HCT116 (cell line): ENCODE measurements at regions not wholly inside any gene's neighbourhood (a gene's known extent, or its start where the extent isn't known, plus 50 kb on each side); places are given as distances from the start of the nearest gene placed in this dataset.

Experiments
- ATAC-seq: fragments of 200-7000 bp; cut with Tn5 transposase; 2 replicates; pipeline ENCODE4 v1.9.1; 2020; ENCODE audit warnings: mild to moderate bottlenecking, moderate library complexity
- BruUV-seq: library from RNA; stranded (reverse); fragments of 400-500 nt; replicated peaks from 2 replicates; lab custom pipeline; 2021; lab: Mats Ljungman, UMichigan
- CTCF ChIA-PET: fragments of 300-600 bp; sonication (Branson Sonifier 250); formaldehyde crosslinking; loops from one replicate; lab custom pipeline; 2021; ENCODE audit warnings: antibody characterized with exemption; lab: Charles Lee
- POLR2A ChIA-PET: fragments of 300-600, 350-600 bp; sonication (Branson Sonifier 250); formaldehyde crosslinking; loops from one replicate; lab custom pipeline; 2021; ENCODE audit warnings: antibody characterized with exemption; lab: Charles Lee
- RAD21 ChIA-PET, 2 experiments: fragments of 300-600 bp; sonication (Branson Sonifier 250); formaldehyde crosslinking; loops; one replicate each; lab custom pipeline; 2023; ENCODE audit warnings: low total read pairs in 2 of 2; ENCODE audit not compliant: uncharacterized antibody in 2 of 2, unreplicated experiment in 2 of 2, low non-redundant PET in 1 of 2; lab: Charles Lee
- DNase-seq: peaks from one replicate; pipeline ENCODE4 v3.0.0-alpha.2; 2010; ENCODE audit warnings: low read depth, low spot score
- H2AFZ ChIP-seq: fragments of 200-600 bp; shearing (Covaris generic), sonication (generic); 2 replicates; pipeline ENCODE4 v1.6.1; 2017; ENCODE audit warnings: low read depth, mixed run types, mixed read lengths, antibody characterized with exemption, low read length; ENCODE audit not compliant: poor library complexity, severe bottlenecking
- H3K27ac ChIP-seq: 2 replicates; pipeline ENCODE4 v1.5.1; 2012; ENCODE audit warnings: low read depth, low read length
- H3K27me3 ChIP-seq: fragments of 200-600 bp; sonication (generic); 2 replicates; pipeline ENCODE4 v1.6.1; 2016; ENCODE audit warnings: mixed run types, low read length, mixed read lengths; ENCODE audit not compliant: insufficient read depth
- H3K36me3 ChIP-seq, 2 experiments: fragments of 200-500 bp in 1 of 2; fragments of 200-600 bp in 1 of 2; sonication (Bioruptor generic) in 1 of 2; sonication (generic) in 1 of 2; 2 replicates each; pipeline versions ENCODE4 v1.5.1 to v1.6.1; 2014 to 2016; ENCODE audit warnings: low read length in 2 of 2, inconsistent platforms in 1 of 2, mixed read lengths in 1 of 2, mixed run types in 1 of 2; ENCODE audit not compliant: insufficient read depth in 2 of 2, control insufficient read depth in 1 of 2
- H3K4me1 ChIP-seq, 2 experiments: fragments of 200-600 bp in 1 of 2; sonication (generic) in 1 of 2; 2 replicates each; pipeline versions ENCODE4 v1.5.1 to v1.6.1; 2012 to 2017; ENCODE audit warnings: low read length in 2 of 2, inconsistent platforms in 1 of 2, mild to moderate bottlenecking in 1 of 2, mixed read lengths in 1 of 2, mixed run types in 1 of 2, moderate library complexity in 1 of 2; ENCODE audit not compliant: insufficient read depth in 2 of 2, control insufficient read depth in 1 of 2
- H3K4me2 ChIP-seq: fragments of 200-600 bp; sonication (generic); 2 replicates; pipeline ENCODE4 v1.6.1; 2017; ENCODE audit warnings: mixed run types, low read length, mixed read lengths
- H3K4me3 ChIP-seq, 2 experiments: fragments of 200-600 bp in 1 of 2; sonication (generic) in 1 of 2; replicated peaks in 1 of 2; 2 replicates each; pipeline ENCODE4 v1.5.1; 2011 to 2016; ENCODE audit warnings: low read length in 2 of 2, control low read depth in 1 of 2, low read depth in 1 of 2, mild to moderate bottlenecking in 1 of 2, mixed read lengths in 1 of 2, mixed run types in 1 of 2
- H3K79me2 ChIP-seq: fragments of 200-600 bp; sonication (generic); 2 replicates; pipeline ENCODE4 v1.6.1; 2017; ENCODE audit warnings: mild to moderate bottlenecking, mixed run types, low read length, moderate library complexity, mixed read lengths; ENCODE audit not compliant: insufficient read depth
- H3K9ac ChIP-seq: fragments of 200-600 bp; sonication (generic); 2 replicates; pipeline ENCODE4 v1.6.1; 2016; ENCODE audit warnings: low read length, mixed read lengths
- H3K9me2 ChIP-seq: fragments of 200-600 bp; sonication (generic), shearing (Covaris generic); 2 replicates; pipeline ENCODE4 v1.6.1; 2017; ENCODE audit warnings: mixed run types, mild to moderate bottlenecking, moderate library complexity; ENCODE audit not compliant: insufficient read depth
- H3K9me3 ChIP-seq, 2 experiments: fragments of 200-500 bp in 1 of 2; fragments of 200-600 bp in 1 of 2; sonication (Bioruptor generic) in 1 of 2; sonication (generic) in 1 of 2; 2 replicates each; pipeline ENCODE4 v1.6.1; 2014 to 2017; ENCODE audit warnings: low read length in 2 of 2, mixed read lengths in 2 of 2, inconsistent platforms in 1 of 2, low read depth in 1 of 2, mild to moderate bottlenecking in 1 of 2, mixed run types in 1 of 2, moderate library complexity in 1 of 2; ENCODE audit not compliant: control insufficient read depth in 1 of 2, insufficient read depth in 1 of 2
- H4K20me1 ChIP-seq: fragments of 200-600 bp; sonication (generic), shearing (Covaris generic); 2 replicates; pipeline ENCODE4 v1.6.1; 2017; ENCODE audit warnings: mixed run types, mild to moderate bottlenecking, moderate library complexity; ENCODE audit not compliant: insufficient read depth
- CBX3 ChIP-seq: IDR thresholded peaks from 2 replicates; pipeline ENCODE4 v1.6.1; 2012; ENCODE audit warnings: low read depth
- CEBPB ChIP-seq: IDR thresholded peaks from 2 replicates; pipeline ENCODE4 v1.6.1; 2012; ENCODE audit warnings: low read depth
- ELF1 ChIP-seq: IDR thresholded peaks from 2 replicates; pipeline ENCODE4 v1.6.1; 2012; ENCODE audit warnings: low read depth, borderline replicate concordance
- FOSL1 ChIP-seq: IDR thresholded peaks from 2 replicates; pipeline ENCODE4 v1.6.1; 2012; ENCODE audit warnings: low read depth
- JUND ChIP-seq: IDR thresholded peaks from 2 replicates; pipeline ENCODE4 v1.6.1; 2012
- POLR2AphosphoS5 ChIP-seq: IDR thresholded peaks from 2 replicates; pipeline ENCODE4 v1.6.1; 2011; ENCODE audit warnings: mild to moderate bottlenecking, low read depth, low read length, moderate library complexity
- RAD21 ChIP-seq: IDR thresholded peaks from 2 replicates; pipeline ENCODE4 v1.6.1; 2012; ENCODE audit warnings: low read depth, mild to moderate bottlenecking
- SP1 ChIP-seq: IDR thresholded peaks from 2 replicates; pipeline ENCODE4 v1.6.1; 2012; ENCODE audit warnings: low read depth
- YY1 ChIP-seq: IDR thresholded peaks from 2 replicates; pipeline ENCODE4 v1.6.1; 2011; ENCODE audit warnings: low read length, low read depth, moderate library complexity, mild to moderate bottlenecking; ENCODE audit not compliant: insufficient replicate concordance; ENCODE audit errors: extremely low read depth
- ZBTB33 ChIP-seq: IDR thresholded peaks from 2 replicates; pipeline ENCODE4 v1.6.1; 2011; ENCODE audit warnings: mild to moderate bottlenecking, low read length, moderate library complexity; ENCODE audit not compliant: insufficient replicate concordance; ENCODE audit errors: extremely low read depth
- ZNF274 ChIP-seq: fragments of 200-500 bp; sonication (Bioruptor generic); IDR thresholded peaks from 2 replicates; pipeline ENCODE4 v1.6.1; 2014; ENCODE audit warnings: mild to moderate bottlenecking, low read depth, low read length, inconsistent platforms
- intact Hi-C: fragments of 100-400 bp; cut with micrococcal nuclease; formaldehyde crosslinking; loops from 2 replicates; pipeline ENCODE4 v1.10.0; 2022
- TF ChIP-seq, protein P1 (sequence below): IDR thresholded peaks from 2 replicates; pipeline ENCODE4 v1.6.1; 2012
- TF ChIP-seq, protein P2 (sequence below), 3 experiments: fragments of 200-600 bp in 1 of 3; sonication (generic) in 1 of 3; IDR thresholded peaks in 2 of 3; conservative IDR thresholded peaks in 1 of 3; 2 replicates each; pipeline ENCODE4 v1.5.1; 2012 to 2017; ENCODE audit warnings: low read depth in 2 of 3, low read length in 2 of 3, antibody characterized with exemption in 1 of 3, borderline replicate concordance in 1 of 3, control low read depth in 1 of 3, mild to moderate bottlenecking in 1 of 3, mixed read lengths in 1 of 3, mixed run types in 1 of 3, moderate library complexity in 1 of 3; ENCODE audit not compliant: insufficient read depth in 1 of 3
- TF ChIP-seq, protein P3 (sequence below): IDR thresholded peaks from 2 replicates; pipeline ENCODE4 v1.6.1; 2012; ENCODE audit warnings: low read depth

- ChIA-PET RAD21 (no interaction called here), CTCF (interaction anchor here (0.7 to 2.5 kb wide), 6 partner anchors 554 to 913 kb away, joined by 3 to 15 read pairs (median 5); no protein-coding TSS in a partner anchor), POLR2A (no interaction called here)
- Histone ChIP-seq H2AFZ (no peak overlapping the region), H3K36me3 (no peaks in the 10 kb centered on the region), H3K27me3 (no peaks in the 10 kb centered on the region), H3K9me2 (no peaks in the 10 kb centered on the region), H3K4me1 (no peaks in the 10 kb centered on the region), H3K9me3 (no peaks in the 10 kb centered on the region), H3K4me2 (no peak overlapping the region), H3K4me3 (no peak overlapping the region), H4K20me1 (no peaks in the 10 kb centered on the region), H3K79me2 (no peaks in the 10 kb centered on the region), H3K9ac (no peak overlapping the region), H3K27ac (no peak overlapping the region)
- TF ChIP-seq YY1: no peak
- no peak for TF ChIP-seq CBX3
- TF ChIP-seq, protein P1, sequence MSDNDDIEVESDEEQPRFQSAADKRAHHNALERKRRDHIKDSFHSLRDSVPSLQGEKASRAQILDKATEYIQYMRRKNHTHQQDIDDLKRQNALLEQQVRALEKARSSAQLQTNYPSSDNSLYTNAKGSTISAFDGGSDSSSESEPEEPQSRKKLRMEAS: no peak
- TF ChIP-seq, protein P2, sequence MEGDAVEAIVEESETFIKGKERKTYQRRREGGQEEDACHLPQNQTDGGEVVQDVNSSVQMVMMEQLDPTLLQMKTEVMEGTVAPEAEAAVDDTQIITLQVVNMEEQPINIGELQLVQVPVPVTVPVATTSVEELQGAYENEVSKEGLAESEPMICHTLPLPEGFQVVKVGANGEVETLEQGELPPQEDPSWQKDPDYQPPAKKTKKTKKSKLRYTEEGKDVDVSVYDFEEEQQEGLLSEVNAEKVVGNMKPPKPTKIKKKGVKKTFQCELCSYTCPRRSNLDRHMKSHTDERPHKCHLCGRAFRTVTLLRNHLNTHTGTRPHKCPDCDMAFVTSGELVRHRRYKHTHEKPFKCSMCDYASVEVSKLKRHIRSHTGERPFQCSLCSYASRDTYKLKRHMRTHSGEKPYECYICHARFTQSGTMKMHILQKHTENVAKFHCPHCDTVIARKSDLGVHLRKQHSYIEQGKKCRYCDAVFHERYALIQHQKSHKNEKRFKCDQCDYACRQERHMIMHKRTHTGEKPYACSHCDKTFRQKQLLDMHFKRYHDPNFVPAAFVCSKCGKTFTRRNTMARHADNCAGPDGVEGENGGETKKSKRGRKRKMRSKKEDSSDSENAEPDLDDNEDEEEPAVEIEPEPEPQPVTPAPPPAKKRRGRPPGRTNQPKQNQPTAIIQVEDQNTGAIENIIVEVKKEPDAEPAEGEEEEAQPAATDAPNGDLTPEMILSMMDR (IDR thresholded peaks at IDR 0.05 in 2 of 3, conservative IDR thresholded peaks at IDR 0.05 in 1 of 3; ENCODE audit: borderline replicate concordance in 1 of 3, insufficient read depth in 1 of 3, low read depth in 2 of 3, low read length in 2 of 3): no peak
- no peak for TF ChIP-seq FOSL1
- TF ChIP-seq ELF1: no peak
- TF ChIP-seq ZBTB33: no peak
- no peak for TF ChIP-seq ZNF274
- TF ChIP-seq RAD21: no peak
- no peak for TF ChIP-seq SP1
- TF ChIP-seq JUND: no peak
- no peak for TF ChIP-seq CEBPB
- TF ChIP-seq, protein P3, sequence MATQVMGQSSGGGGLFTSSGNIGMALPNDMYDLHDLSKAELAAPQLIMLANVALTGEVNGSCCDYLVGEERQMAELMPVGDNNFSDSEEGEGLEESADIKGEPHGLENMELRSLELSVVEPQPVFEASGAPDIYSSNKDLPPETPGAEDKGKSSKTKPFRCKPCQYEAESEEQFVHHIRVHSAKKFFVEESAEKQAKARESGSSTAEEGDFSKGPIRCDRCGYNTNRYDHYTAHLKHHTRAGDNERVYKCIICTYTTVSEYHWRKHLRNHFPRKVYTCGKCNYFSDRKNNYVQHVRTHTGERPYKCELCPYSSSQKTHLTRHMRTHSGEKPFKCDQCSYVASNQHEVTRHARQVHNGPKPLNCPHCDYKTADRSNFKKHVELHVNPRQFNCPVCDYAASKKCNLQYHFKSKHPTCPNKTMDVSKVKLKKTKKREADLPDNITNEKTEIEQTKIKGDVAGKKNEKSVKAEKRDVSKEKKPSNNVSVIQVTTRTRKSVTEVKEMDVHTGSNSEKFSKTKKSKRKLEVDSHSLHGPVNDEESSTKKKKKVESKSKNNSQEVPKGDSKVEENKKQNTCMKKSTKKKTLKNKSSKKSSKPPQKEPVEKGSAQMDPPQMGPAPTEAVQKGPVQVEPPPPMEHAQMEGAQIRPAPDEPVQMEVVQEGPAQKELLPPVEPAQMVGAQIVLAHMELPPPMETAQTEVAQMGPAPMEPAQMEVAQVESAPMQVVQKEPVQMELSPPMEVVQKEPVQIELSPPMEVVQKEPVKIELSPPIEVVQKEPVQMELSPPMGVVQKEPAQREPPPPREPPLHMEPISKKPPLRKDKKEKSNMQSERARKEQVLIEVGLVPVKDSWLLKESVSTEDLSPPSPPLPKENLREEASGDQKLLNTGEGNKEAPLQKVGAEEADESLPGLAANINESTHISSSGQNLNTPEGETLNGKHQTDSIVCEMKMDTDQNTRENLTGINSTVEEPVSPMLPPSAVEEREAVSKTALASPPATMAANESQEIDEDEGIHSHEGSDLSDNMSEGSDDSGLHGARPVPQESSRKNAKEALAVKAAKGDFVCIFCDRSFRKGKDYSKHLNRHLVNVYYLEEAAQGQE: no peak
- no peak for TF ChIP-seq POLR2AphosphoS5
- ATAC-seq (no peak), DNase-seq (no peak)
- intact Hi-C loops: loop anchor here (1.0 to 5.0 kb wide), 2 partner anchors 554 to 701 kb away; no protein-coding TSS in a partner anchor
- no TSS peak for BruUV-seq
Observed at GRCh38 chr1:208653426-208653825, 409.2 kb upstream of the PLXNA2 start.
